ENCODE measurements at regions not wholly inside any gene's neighbourhood (a gene's known extent, or its start where the extent isn't known, plus 50 kb on each side); places are given as distances from the start of the nearest gene placed in this dataset.

GRCh38 chr2:136055929-136056688 lies 61.8 kb downstream of the CXCR4 start:
- Mint-ChIP-seq H3K4me1 (peaks cover 47% of the 10 kb centered on the region), H3K27ac (no peak overlapping the region), H3K27me3 (ENCODE audit: low read depth in 3 of 3) (peaks cover 0 to 2% (median 0%) of the 10 kb centered on the region in 3 donors), H3K4me3 (no peak overlapping the region), H3K9me3 (peaks cover 0 to 9% (median 0%) of the 10 kb centered on the region in 7 donors), H3K36me3 (no peaks in the 10 kb centered on the region)
- H3K36me3 ChIP-seq (replicated peaks in 1 of 2; ENCODE audit: control insufficient read depth in 1 of 2, insufficient read depth in 2 of 2, low read length in 2 of 2), result no peaks in the 10 kb centered on the region
- no peak overlapping the region for H3K9ac ChIP-seq (ENCODE audit: insufficient read depth, low read length, poor library complexity, severe bottlenecking)
- H3K4me2 ChIP-seq (replicated peaks; ENCODE audit: extremely low read depth, low read length, poor library complexity, severe bottlenecking), result no peak overlapping the region
- no peak overlapping the region for H2AFZ ChIP-seq (ENCODE audit: insufficient read depth, low read depth, low read length, poor library complexity, severe bottlenecking)
- peaks cover 30% of the 10 kb centered on the region in 2 donors for H3K4me1 ChIP-seq (ENCODE audit: control insufficient read depth in 1 of 2, insufficient read depth in 2 of 2, low read length in 2 of 2)
- TF ChIP-seq CTCF (IDR thresholded peaks at IDR 0.05), result no peak
- no peaks in the 10 kb centered on the region for H3K9me3 ChIP-seq (replicated peaks in 1 of 2; ENCODE audit: control insufficient read depth in 1 of 2, insufficient read depth in 1 of 2, low read length in 2 of 2)
- intact Hi-C loops (cut with micrococcal nuclease), result loop anchor here in 1 of 2 donors (10.0 kb wide), 1 partner anchor 59 kb away; the partner anchor contains the start of gene CXCR4
- H3K27ac ChIP-seq (ENCODE audit: low read depth in 1 of 2, low read length in 2 of 2), result no peak overlapping the region
- H3K79me2 ChIP-seq (ENCODE audit: insufficient read depth, low read length), result no peaks in the 10 kb centered on the region
- DNase-seq, result no peak
- no peaks in the 10 kb centered on the region for H4K20me1 ChIP-seq (ENCODE audit: insufficient read depth, low read length)
- no peaks in the 10 kb centered on the region for H3K27me3 ChIP-seq (ENCODE audit: control insufficient read depth in 2 of 2, insufficient read depth in 2 of 2, low read length in 2 of 2)
- no peak overlapping the region for H3K4me3 ChIP-seq (replicated peaks in 1 of 3; ENCODE audit: low read depth in 2 of 3, low read length in 3 of 3)
- WGBS (ENCODE audit: insufficient coverage), result no CpG with 5 or more reads among the region's 6 CpGs

GRCh38 chr2:136054856-136055255 lies 63.1 kb downstream of the CXCR4 start:
- H3K36me3 Mint-ChIP-seq, result no peaks in the 10 kb centered on the region
- Histone ChIP-seq H3K79me2 (ENCODE audit: insufficient read depth, low read length) (no peaks in the 10 kb centered on the region), H2AFZ (ENCODE audit: insufficient read depth, low read depth, low read length, poor library complexity, severe bottlenecking) (no peak overlapping the region), H4K20me1 (ENCODE audit: insufficient read depth, low read length) (no peaks in the 10 kb centered on the region), H3K4me3 (replicated peaks in 1 of 3; ENCODE audit: low read depth in 2 of 3, low read length in 3 of 3) (no peak overlapping the region), H3K27me3 (ENCODE audit: control insufficient read depth in 2 of 2, insufficient read depth in 2 of 2, low read length in 2 of 2) (no peaks in the 10 kb centered on the region), H3K9ac (ENCODE audit: insufficient read depth, low read length, poor library complexity, severe bottlenecking) (no peak overlapping the region), H3K9me3 (replicated peaks in 1 of 2; ENCODE audit: control insufficient read depth in 1 of 2, insufficient read depth in 1 of 2, low read length in 2 of 2) (no peaks in the 10 kb centered on the region), H3K4me1 (ENCODE audit: control insufficient read depth in 1 of 2, insufficient read depth in 2 of 2, low read length in 2 of 2) (peaks cover 41 to 43% of the 10 kb centered on the region in 2 donors), H3K36me3 (replicated peaks in 1 of 2; ENCODE audit: control insufficient read depth in 1 of 2, insufficient read depth in 2 of 2, low read length in 2 of 2) (no peaks in the 10 kb centered on the region), H3K27ac (ENCODE audit: low read depth in 1 of 2, low read length in 2 of 2) (no peak overlapping the region), H3K4me2 (replicated peaks; ENCODE audit: extremely low read depth, low read length, poor library complexity, severe bottlenecking) (no peak overlapping the region)
- H3K27me3 Mint-ChIP-seq (ENCODE audit: low read depth in 3 of 3), result peaks cover 0 to 2% (median 0%) of the 10 kb centered on the region in 3 donors
- intact Hi-C loops (cut with micrococcal nuclease), result loop anchor here (5.0 to 10.0 kb wide), 2 partner anchors 48 to 60 kb away; partner anchors contain the start of gene CXCR4 (in 1 of the 2)
- TF ChIP-seq CTCF (IDR thresholded peaks at IDR 0.05), result no peak
- H3K4me1 Mint-ChIP-seq, result peaks cover 60% of the 10 kb centered on the region
- DNase-seq, result no peak
- H3K9me3 Mint-ChIP-seq, result peaks cover 0 to 9% (median 0%) of the 10 kb centered on the region in 7 donors
- no peak overlapping the region for H3K4me3 Mint-ChIP-seq
- WGBS (ENCODE audit: insufficient coverage), result no CpG with 5 or more reads among the region's 3 CpGs
- H3K27ac Mint-ChIP-seq, result no peak overlapping the region
